ENCODE measurements at regions not wholly inside any gene's neighbourhood (a gene's known extent, or its start where the extent isn't known, plus 50 kb on each side); places are given as distances from the start of the nearest gene placed in this dataset.

- DNase-seq (ENCODE audit: low read depth, low spot score) (no peak), FAIRE-seq (no peak)
- dilution Hi-C loops (cut with MboI; ENCODE audit: extremely low pct_ligation_motif_present, low sequenced_read_pairs): no loop called here
- TF ChIP-seq CTCF (optimal IDR thresholded peaks at IDR 0.05 in 1 of 3, IDR thresholded peaks at IDR 0.05 in 1 of 3, conservative IDR thresholded peaks at IDR 0.05 in 1 of 3; ENCODE audit: extremely low read depth in 1 of 3, insufficient read depth in 2 of 3, low read length in 3 of 3) (no peak), EZH2 (IDR thresholded peaks at IDR 0.05; ENCODE audit: low read length) (no peak)
- Histone ChIP-seq H3K27ac (ENCODE audit: control insufficient read depth, insufficient read depth, low read length) (no peak overlapping the region), H3K9me1 (ENCODE audit: control insufficient read depth, extremely low read depth, insufficient read depth, low read length) (no peaks in the 10 kb centered on the region), H3K79me2 (ENCODE audit: control insufficient read depth, insufficient read depth, low read length) (no peaks in the 10 kb centered on the region), H3K9me3 (ENCODE audit: control insufficient read depth, low read depth, low read length) (no peaks in the 10 kb centered on the region), H3K4me2 (ENCODE audit: control insufficient read depth, extremely low read depth, insufficient read depth, low read depth, low read length) (no peak overlapping the region), H3K36me3 (ENCODE audit: control insufficient read depth in 2 of 2, extremely low read depth in 1 of 2, insufficient read depth in 2 of 2, low read length in 2 of 2) (no peaks in the 10 kb centered on the region), H3K4me3 (ENCODE audit: control insufficient read depth in 2 of 3, extremely low read depth in 1 of 3, insufficient read depth in 2 of 3, low read depth in 1 of 3, low read length in 3 of 3) (no peak overlapping the region), H4K20me1 (ENCODE audit: control insufficient read depth, extremely low read depth, insufficient read depth, low read length) (no peaks in the 10 kb centered on the region), H3K4me1 (ENCODE audit: control insufficient read depth, extremely low read depth, insufficient read depth, low read length) (no peaks in the 10 kb centered on the region), H2AFZ (ENCODE audit: control insufficient read depth, low read length) (no peak overlapping the region), H3K27me3 (ENCODE audit: control insufficient read depth, extremely low read depth, insufficient read depth, low read length) (no peaks in the 10 kb centered on the region), H3K9ac (ENCODE audit: control insufficient read depth, extremely low read depth, insufficient read depth, low read length) (no peak overlapping the region)
Measured at GRCh38 chr10:29395409-29395808, 106.5 kb downstream of the LYZL1 start.

- H3K79me2 ChIP-seq (ENCODE audit: control insufficient read depth, insufficient read depth, low read length): no peaks in the 10 kb centered on the region
- H3K4me1 ChIP-seq (ENCODE audit: control insufficient read depth, extremely low read depth, insufficient read depth, low read length): no peaks in the 10 kb centered on the region
- H3K9ac ChIP-seq (ENCODE audit: control insufficient read depth, extremely low read depth, insufficient read depth, low read length): no peak overlapping the region
- no peak overlapping the region for H3K27ac ChIP-seq (ENCODE audit: control insufficient read depth, insufficient read depth, low read length)
- H3K9me3 ChIP-seq (ENCODE audit: control insufficient read depth, low read depth, low read length): no peaks in the 10 kb centered on the region
- H4K20me1 ChIP-seq (ENCODE audit: control insufficient read depth, extremely low read depth, insufficient read depth, low read length): no peaks in the 10 kb centered on the region
- DNase-seq (ENCODE audit: low read depth, low spot score): no peak
- TF ChIP-seq CTCF (optimal IDR thresholded peaks at IDR 0.05 in 1 of 3, IDR thresholded peaks at IDR 0.05 in 1 of 3, conservative IDR thresholded peaks at IDR 0.05 in 1 of 3; ENCODE audit: extremely low read depth in 1 of 3, insufficient read depth in 2 of 3, low read length in 3 of 3) (no peak), EZH2 (IDR thresholded peaks at IDR 0.05; ENCODE audit: low read length) (no peak)
- dilution Hi-C loops (cut with MboI; ENCODE audit: extremely low pct_ligation_motif_present, low sequenced_read_pairs): no loop called here
- FAIRE-seq: no peak
- no peaks in the 10 kb centered on the region for H3K9me1 ChIP-seq (ENCODE audit: control insufficient read depth, extremely low read depth, insufficient read depth, low read length)
- H3K27me3 ChIP-seq (ENCODE audit: control insufficient read depth, extremely low read depth, insufficient read depth, low read length): no peaks in the 10 kb centered on the region
- no peaks in the 10 kb centered on the region for H3K36me3 ChIP-seq (ENCODE audit: control insufficient read depth in 2 of 2, extremely low read depth in 1 of 2, insufficient read depth in 2 of 2, low read length in 2 of 2)
- no peak overlapping the region for H3K4me2 ChIP-seq (ENCODE audit: control insufficient read depth, extremely low read depth, insufficient read depth, low read depth, low read length)
- H3K4me3 ChIP-seq (ENCODE audit: control insufficient read depth in 2 of 3, extremely low read depth in 1 of 3, insufficient read depth in 2 of 3, low read depth in 1 of 3, low read length in 3 of 3): no peak overlapping the region
- no peak overlapping the region for H2AFZ ChIP-seq (ENCODE audit: control insufficient read depth, low read length)
Measured at GRCh38 chr10:29397221-29397620, 108.4 kb downstream of the LYZL1 start.

All from keratinocyte (primary cell).